Neural progenitor cell (in vitro differentiated cells): ENCODE measurements at regions not wholly inside any gene's neighbourhood (a gene's known extent, or its start where the extent isn't known, plus 50 kb on each side); places are given as distances from the start of the nearest gene placed in this dataset.
A peak's percentile ranks its signal among the peaks of the same experiment; 100 is the strongest.

ENCODE experiments used
- DNase-seq: peaks from one replicate; pipeline ENCODE4 v3.0.0-alpha.2; 2016; ENCODE audit warnings: low spot score
- H2AFZ ChIP-seq: fragments of 200-600 bp; sonication (generic); replicated peaks from 2 replicates; pipeline ENCODE4 v1.6.1; 2016; ENCODE audit warnings: antibody characterized with exemption
- H3F3A ChIP-seq: fragments of 200-600 bp; sonication (generic); 2 replicates; pipeline ENCODE4 v1.6.1; 2016; ENCODE audit warnings: antibody characterized with exemption, low read depth
- H3K27ac ChIP-seq: fragments of 200-600 bp; sonication (generic); 2 replicates; pipeline ENCODE4 v1.5.1; 2016; ENCODE audit warnings: mild to moderate bottlenecking
- H3K27me3 ChIP-seq: fragments of 200-600 bp; sonication (generic); 2 replicates; pipeline ENCODE4 v1.6.1; 2016; ENCODE audit warnings: mild to moderate bottlenecking, moderate library complexity
- H3K36me3 ChIP-seq: fragments of 200-600 bp; sonication (generic); 2 replicates; pipeline ENCODE4 v1.5.1; 2016
- H3K4me1 ChIP-seq: fragments of 200-600 bp; sonication (generic); 2 replicates; pipeline ENCODE4 v1.6.1; 2016; ENCODE audit warnings: mixed run types
- H3K4me2 ChIP-seq: fragments of 200-600 bp; sonication (generic); 2 replicates; pipeline ENCODE4 v1.6.1; 2016
- H3K4me3 ChIP-seq: fragments of 200-600 bp; sonication (generic); 2 replicates; pipeline ENCODE4 v1.5.1; 2016
- H3K79me2 ChIP-seq: fragments of 200-600 bp; sonication (generic); 2 replicates; pipeline ENCODE4 v1.6.1; 2016; ENCODE audit warnings: low read depth
- H3K9ac ChIP-seq: fragments of 200-600 bp; sonication (generic); 2 replicates; pipeline ENCODE4 v1.6.1; 2016
- H3K9me3 ChIP-seq: fragments of 200-600 bp; sonication (generic); 2 replicates; pipeline ENCODE4 v1.5.1; 2016; ENCODE audit warnings: low read depth
- H4K20me1 ChIP-seq: fragments of 200-600 bp; sonication (generic); 2 replicates; pipeline ENCODE4 v1.6.1; 2016; ENCODE audit warnings: low read depth
- H3K27ac Mint-ChIP-seq: 3 replicates; pipeline ENCODE4 v1.8.0; 2021; ENCODE audit warnings: mixed read lengths
- H3K27me3 Mint-ChIP-seq: 2 replicates; pipeline ENCODE4 v1.8.0; 2022; ENCODE audit warnings: low read depth, mild to moderate bottlenecking, inconsistent platforms, moderate library complexity, mixed read lengths; ENCODE audit not compliant: insufficient read depth
- H3K36me3 Mint-ChIP-seq: 3 replicates; pipeline ENCODE4 v1.8.0; 2021; ENCODE audit warnings: mixed read lengths
- H3K4me1 Mint-ChIP-seq: 3 replicates; pipeline ENCODE4 v1.8.0; 2021; ENCODE audit warnings: mixed read lengths
- H3K4me3 Mint-ChIP-seq: 3 replicates; pipeline ENCODE4 v1.8.0; 2021; ENCODE audit warnings: mild to moderate bottlenecking, moderate library complexity, mixed read lengths
- H3K9me3 Mint-ChIP-seq: 3 replicates; pipeline ENCODE4 v1.8.0; 2020; ENCODE audit warnings: mixed read lengths
- EZH2 ChIP-seq: fragments of 200-600 bp; sonication (generic); IDR thresholded peaks from 2 replicates; pipeline ENCODE4 v1.6.1; 2017; ENCODE audit warnings: antibody characterized with exemption, mild to moderate bottlenecking, moderate library complexity
- EZH2phosphoT487 ChIP-seq: fragments of 200-600 bp; sonication (generic); IDR thresholded peaks from 2 replicates; pipeline ENCODE4 v1.6.1; 2017; ENCODE audit warnings: antibody characterized with exemption
- TF ChIP-seq, protein P1 (sequence below): fragments of 200-600 bp; sonication (generic); IDR thresholded peaks from 2 replicates; pipeline ENCODE4 v1.5.1; 2017; ENCODE audit warnings: antibody characterized with exemption, mild to moderate bottlenecking

DNA sequence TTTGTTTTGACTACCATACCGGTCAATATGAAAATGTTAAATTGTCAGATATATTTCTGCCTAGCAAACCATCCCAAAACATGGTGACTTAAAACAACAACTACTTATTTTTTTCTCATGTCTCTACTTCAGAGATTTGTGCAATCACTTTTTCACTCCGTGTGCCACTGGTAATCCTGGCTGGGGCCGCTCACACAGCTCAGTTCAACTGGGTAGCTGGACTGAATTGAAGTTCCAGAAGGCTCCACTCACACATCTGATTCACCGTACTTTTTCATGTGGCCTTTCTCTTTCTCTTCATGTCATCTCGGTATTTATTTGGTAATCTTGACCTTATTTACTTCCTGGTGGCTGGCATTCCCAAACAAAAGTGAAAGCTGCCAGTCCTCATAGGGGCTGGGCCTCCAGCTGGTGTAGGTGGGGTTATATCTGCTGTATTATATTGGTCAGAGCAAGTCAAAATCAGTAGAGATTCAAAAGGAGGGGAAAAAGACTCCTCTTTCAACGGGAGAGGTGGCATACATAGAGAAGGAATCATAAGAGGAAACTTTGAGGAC lies 513.9 kb upstream of the NXPH2 start:
- DNase-seq: no peak
- Histone ChIP-seq H3K27ac (no peak overlapping the region), H3K4me3 (no peak overlapping the region), H3F3A (no peaks in the 10 kb centered on the region), H3K9me3 (no peaks in the 10 kb centered on the region), H3K4me2 (no peak overlapping the region), H3K27me3 (no peaks in the 10 kb centered on the region), H3K4me1 (no peaks in the 10 kb centered on the region), H4K20me1 (no peaks in the 10 kb centered on the region), H3K79me2 (no peaks in the 10 kb centered on the region), H3K36me3 (no peaks in the 10 kb centered on the region), H3K9ac (no peak overlapping the region), H2AFZ (no peak overlapping the region)
- no peaks in the 10 kb centered on the region for H3K9me3 Mint-ChIP-seq
- no peaks in the 10 kb centered on the region for H3K27me3 Mint-ChIP-seq
- no peaks in the 10 kb centered on the region for H3K4me1 Mint-ChIP-seq
- H3K36me3 Mint-ChIP-seq: no peaks in the 10 kb centered on the region
- no peak overlapping the region for H3K27ac Mint-ChIP-seq
- TF ChIP-seq EZH2: no peak
- TF ChIP-seq, protein P1, sequence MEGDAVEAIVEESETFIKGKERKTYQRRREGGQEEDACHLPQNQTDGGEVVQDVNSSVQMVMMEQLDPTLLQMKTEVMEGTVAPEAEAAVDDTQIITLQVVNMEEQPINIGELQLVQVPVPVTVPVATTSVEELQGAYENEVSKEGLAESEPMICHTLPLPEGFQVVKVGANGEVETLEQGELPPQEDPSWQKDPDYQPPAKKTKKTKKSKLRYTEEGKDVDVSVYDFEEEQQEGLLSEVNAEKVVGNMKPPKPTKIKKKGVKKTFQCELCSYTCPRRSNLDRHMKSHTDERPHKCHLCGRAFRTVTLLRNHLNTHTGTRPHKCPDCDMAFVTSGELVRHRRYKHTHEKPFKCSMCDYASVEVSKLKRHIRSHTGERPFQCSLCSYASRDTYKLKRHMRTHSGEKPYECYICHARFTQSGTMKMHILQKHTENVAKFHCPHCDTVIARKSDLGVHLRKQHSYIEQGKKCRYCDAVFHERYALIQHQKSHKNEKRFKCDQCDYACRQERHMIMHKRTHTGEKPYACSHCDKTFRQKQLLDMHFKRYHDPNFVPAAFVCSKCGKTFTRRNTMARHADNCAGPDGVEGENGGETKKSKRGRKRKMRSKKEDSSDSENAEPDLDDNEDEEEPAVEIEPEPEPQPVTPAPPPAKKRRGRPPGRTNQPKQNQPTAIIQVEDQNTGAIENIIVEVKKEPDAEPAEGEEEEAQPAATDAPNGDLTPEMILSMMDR: no peak
- no peak for TF ChIP-seq EZH2phosphoT487
- H3K4me3 Mint-ChIP-seq: no peak overlapping the region

DNA sequence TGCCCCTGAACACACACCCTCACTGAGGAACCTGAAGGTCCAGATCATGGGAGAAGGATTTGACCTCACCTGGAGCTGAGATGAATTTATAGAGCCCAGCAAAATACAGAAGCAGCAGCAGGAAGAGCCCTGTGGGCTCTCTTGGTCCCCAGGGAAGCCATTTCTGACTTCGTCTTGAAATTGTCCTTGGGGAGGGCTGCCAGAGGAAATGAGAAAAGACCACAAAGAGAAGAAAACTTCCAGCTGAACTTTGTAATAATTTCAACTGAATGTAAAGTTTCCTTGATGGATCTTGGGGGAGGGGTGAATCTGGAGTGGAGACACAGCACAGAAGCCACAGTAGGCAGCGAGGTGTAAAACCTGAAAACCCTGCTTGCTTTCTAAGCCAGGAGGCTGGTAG lies 500.9 kb upstream of the NXPH2 start:
- H3K27ac Mint-ChIP-seq: no peak overlapping the region
- H3K4me1 ChIP-seq: no peaks in the 10 kb centered on the region
- TF ChIP-seq EZH2: no peak
- no peak for TF ChIP-seq EZH2phosphoT487
- TF ChIP-seq, protein P1: no peak

DNA sequence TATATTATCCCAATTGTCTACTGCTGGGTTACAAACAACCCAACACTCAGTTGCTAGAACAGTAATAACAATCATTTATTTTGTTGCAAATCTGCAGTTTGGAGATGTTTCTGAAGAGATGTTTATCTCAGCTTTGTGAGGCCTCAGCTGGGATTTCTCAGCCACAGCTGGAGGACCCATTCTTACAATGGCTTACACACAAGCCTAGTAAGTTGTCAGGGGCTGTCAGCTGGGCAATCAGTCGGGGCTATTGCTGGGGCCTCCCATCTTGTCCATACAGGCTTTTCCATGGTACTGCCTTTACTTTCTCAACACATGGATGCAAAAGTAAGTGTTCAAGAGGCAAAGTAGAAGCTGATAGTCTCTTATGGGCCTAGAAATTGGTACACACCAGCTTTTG lies 491.7 kb upstream of the NXPH2 start:
- H3K4me1 Mint-ChIP-seq: no peaks in the 10 kb centered on the region
- no peaks in the 10 kb centered on the region for H3K9me3 Mint-ChIP-seq
- H3K27ac ChIP-seq: no peak overlapping the region
- no peak overlapping the region for H3K4me3 Mint-ChIP-seq
- H2AFZ ChIP-seq: no peak overlapping the region
- H3K4me3 ChIP-seq: no peak overlapping the region
- no peaks in the 10 kb centered on the region for H3F3A ChIP-seq
- no peaks in the 10 kb centered on the region for H3K79me2 ChIP-seq
- no peaks in the 10 kb centered on the region for H3K27me3 Mint-ChIP-seq
- H3K9ac ChIP-seq: no peak overlapping the region
- TF ChIP-seq EZH2 (no peak), EZH2phosphoT487 (no peak)
- TF ChIP-seq, protein P1: no peak
- no peaks in the 10 kb centered on the region for H4K20me1 ChIP-seq
- no peaks in the 10 kb centered on the region for H3K4me1 ChIP-seq
- H3K36me3 ChIP-seq: no peaks in the 10 kb centered on the region
- no peaks in the 10 kb centered on the region for H3K36me3 Mint-ChIP-seq
- no peaks in the 10 kb centered on the region for H3K9me3 ChIP-seq
- peak; percentile 6 for DNase-seq
- H3K27me3 ChIP-seq: no peaks in the 10 kb centered on the region
- no peak overlapping the region for H3K4me2 ChIP-seq
- no peak overlapping the region for H3K27ac Mint-ChIP-seq

More for the DNA sequence above, 500.9 kb upstream of the NXPH2 start:
- Mint-ChIP-seq H3K36me3 (no peaks in the 10 kb centered on the region), H3K27me3 (peaks cover 4% of the 10 kb centered on the region), H3K4me3 (no peak overlapping the region), H3K4me1 (no peaks in the 10 kb centered on the region), H3K9me3 (peaks cover 6% of the 10 kb centered on the region)
- no peaks in the 10 kb centered on the region for H3K27me3 ChIP-seq
- H3K36me3 ChIP-seq: no peaks in the 10 kb centered on the region
- H2AFZ ChIP-seq: no peak overlapping the region
- H3F3A ChIP-seq: no peaks in the 10 kb centered on the region
- no peaks in the 10 kb centered on the region for H3K9me3 ChIP-seq
- H4K20me1 ChIP-seq: no peaks in the 10 kb centered on the region
- H3K4me2 ChIP-seq: no peak overlapping the region
- H3K9ac ChIP-seq: no peak overlapping the region
- H3K79me2 ChIP-seq: no peaks in the 10 kb centered on the region
- no peak for DNase-seq
- no peak overlapping the region for H3K4me3 ChIP-seq
- no peak overlapping the region for H3K27ac ChIP-seq
